Occipital lobe (tissue), 1 donor: ENCODE measurements at regions not wholly inside any gene's neighbourhood (a gene's known extent, or its start where the extent isn't known, plus 50 kb on each side); places are given as distances from the start of the nearest gene placed in this dataset.

Source experiments
- DNase-seq: peaks from one replicate; lab custom pipeline; 2025; lab: John Stamatoyannopoulos, UW

- DNase-seq, result no peak
These were observed 182.8 kb downstream of the PIK3C3 start for GRCh38 chr18:42137693-42138375.

DNA sequence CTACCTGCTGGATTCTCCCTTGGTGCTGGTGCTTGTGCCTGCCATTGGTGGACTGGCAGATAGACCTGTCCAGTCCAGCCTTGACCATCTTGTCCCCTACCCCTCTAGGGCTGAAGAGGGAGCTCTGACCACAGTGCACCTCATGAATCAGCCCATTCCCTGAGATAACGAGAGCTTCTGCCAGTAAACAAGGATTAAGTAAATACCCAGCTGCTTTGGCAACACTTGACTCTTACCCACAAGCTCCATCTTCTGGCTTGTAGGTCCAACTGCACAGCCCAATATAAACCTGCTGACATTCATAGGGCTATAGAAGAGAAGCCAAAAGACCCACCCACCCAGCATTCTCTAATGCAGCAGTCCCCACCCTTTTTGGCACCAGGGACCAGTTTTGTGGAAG is 186.4 kb downstream of the PIK3C3 start:
- no peak for DNase-seq

DNA sequence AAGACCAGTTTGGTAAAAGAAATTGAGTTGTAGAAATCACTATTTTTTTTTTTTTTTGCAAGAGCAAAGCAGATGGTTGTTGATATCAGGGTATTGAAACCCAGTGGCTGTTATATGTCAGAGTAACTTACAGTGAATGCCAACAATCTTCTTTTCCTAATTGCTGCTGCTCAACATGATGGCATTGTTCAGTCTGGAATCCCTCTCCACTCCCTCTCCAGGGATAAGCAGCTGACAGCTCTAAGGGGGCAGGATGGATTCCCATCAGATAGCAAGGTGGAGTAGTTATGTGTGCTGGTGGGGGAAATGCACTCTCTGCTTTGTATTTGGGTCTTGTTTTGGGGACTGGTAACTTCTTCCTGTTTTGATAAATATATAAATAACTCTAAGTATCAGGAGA is 200.0 kb downstream of the PIK3C3 start:
- no peak for DNase-seq

DNA sequence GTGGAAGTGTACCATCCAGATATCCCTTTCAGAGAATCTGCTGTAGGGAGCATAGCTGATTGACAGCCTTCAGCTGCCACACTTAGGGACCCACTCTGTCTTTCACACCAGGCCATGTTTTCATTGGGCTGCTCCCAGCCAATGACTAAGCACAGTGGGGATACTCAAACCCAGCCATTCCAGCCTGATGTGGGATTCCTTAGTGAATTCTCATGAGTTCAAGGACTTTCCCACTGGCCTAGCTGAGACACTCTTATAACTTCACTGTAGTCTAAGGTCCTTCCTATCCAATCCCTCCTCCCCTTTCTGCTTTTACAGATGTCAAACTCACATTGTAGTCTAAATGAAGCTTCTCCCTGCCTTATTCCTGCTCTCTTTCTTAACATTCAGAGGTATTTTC is 201.2 kb downstream of the PIK3C3 start:
- no peak for DNase-seq

DNA sequence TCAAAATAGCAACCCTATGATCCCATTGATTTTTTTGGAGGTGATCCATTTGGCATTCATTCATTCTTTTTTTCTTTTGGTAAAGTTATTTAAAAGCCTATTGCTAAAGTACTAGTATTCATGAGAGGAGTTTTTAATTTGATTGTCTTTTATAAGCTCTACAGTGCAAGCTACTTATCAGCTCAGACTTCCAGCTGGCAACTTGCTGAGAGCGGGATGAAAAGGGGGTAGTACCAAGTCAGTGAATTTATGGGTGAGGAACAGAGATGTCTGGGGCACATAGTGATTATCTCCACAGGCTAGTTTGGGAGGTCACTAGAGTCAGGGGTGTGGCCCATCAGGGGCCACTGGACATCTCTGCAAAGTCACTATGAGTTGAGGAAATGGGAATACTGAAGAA is 202.4 kb downstream of the PIK3C3 start:
- no peak for DNase-seq

DNA sequence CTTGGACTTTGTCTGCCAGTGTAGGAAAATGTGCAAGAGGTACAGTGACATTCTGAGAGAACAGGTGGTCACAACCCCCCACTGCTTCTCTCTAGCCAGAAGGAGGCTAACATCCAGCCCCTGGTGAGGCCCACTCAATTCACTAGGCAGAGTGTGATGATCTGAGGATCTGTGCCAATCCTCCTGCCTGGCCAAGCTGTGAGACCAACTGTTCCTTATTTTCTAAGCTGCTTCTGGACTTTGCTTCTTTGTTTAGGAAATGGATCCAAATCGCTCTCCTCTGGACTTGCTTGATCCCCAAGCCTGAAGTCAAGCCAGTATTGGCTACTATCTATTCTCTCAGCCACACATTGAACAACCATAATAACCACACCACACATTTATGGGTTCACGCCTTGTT is 202.8 kb downstream of the PIK3C3 start:
- DNase-seq, result no peak

DNA sequence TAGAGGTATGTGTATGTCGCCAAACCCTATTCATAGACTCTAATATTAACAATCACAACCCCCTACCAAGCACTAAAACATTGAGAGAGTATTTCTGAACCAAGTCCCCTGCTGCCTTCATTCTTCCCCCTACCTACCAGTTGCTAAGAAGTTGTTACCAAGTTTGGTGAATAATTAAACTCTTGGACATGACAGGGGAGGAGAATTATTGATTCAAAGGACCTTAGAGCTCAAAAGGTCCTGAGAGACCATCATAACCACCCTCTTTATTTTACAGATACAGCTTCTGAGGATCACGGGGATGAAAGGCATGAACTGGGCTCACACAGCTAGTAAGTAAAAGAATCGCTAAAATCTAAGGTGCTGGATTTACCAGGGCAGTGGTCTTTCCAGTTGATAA is 204.1 kb downstream of the PIK3C3 start:
- no peak for DNase-seq

- DNase-seq, result no peak
These were observed 208.3 kb downstream of the PIK3C3 start for GRCh38 chr18:42163321-42163720.

GRCh38 chr18:42164556-42164955 is 209.5 kb downstream of the PIK3C3 start:
- DNase-seq, result no peak

GRCh38 chr18:42165922-42166513 is 211.0 kb downstream of the PIK3C3 start:
- no peak for DNase-seq

- no peak for DNase-seq
These were observed 213.5 kb downstream of the PIK3C3 start for GRCh38 chr18:42168487-42168886.

DNA sequence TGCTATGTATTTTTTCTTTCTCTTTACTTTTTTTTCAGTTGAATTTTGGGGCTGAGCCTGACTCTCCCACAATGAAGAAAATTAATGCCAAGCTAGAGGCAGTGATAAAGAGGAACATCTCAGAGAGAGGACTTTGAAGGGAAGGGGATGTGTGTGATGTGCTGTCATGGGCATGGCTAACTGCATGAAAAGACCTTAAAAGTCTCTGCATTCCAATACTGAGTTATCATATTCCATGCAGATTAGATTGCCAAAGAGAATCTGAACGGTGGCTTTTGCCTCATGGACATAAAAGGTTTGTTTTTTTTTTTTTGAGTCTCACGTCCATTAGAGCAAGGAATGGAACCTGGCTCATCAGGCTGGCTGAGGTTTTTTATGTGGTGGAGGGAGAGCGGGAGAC is 213.9 kb downstream of the PIK3C3 start:
- no peak for DNase-seq

GRCh38 chr18:42174909-42175308 is 219.9 kb downstream of the PIK3C3 start:
- DNase-seq, result no peak

GRCh38 chr18:42176599-42176998 is 221.6 kb downstream of the PIK3C3 start:
- DNase-seq, result no peak

- DNase-seq, result no peak
These were observed 222.4 kb downstream of the PIK3C3 start for GRCh38 chr18:42177390-42177789.

GRCh38 chr18:42178376-42179080 is 223.5 kb downstream of the PIK3C3 start:
- no peak for DNase-seq

DNA sequence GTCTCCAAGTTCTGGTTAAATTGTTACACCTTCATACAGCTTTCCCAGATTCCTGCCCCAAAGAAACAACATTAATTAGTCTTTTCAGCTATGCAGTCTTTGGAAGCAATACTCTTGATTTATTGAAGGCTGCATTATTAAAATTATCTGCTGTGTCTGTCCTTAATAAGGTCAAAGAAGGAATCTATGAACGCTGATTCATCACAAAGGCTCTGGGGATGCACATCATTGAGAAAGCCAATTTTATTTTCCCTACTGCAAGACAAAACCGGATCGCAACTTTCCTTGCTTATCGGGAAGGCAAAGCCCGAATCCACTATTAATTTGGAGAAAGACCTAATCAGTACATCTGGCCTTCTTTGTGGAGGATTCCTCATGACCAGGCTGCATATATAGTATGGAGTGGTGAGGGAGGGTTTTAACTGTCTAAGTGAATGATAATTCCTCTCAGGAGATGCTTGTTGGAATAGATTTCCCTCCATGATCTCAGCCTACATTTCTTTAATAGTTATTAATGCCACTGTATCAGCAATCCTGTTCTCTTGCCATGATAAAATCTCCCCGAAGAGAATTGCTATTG is 224.6 kb downstream of the PIK3C3 start:
- no peak for DNase-seq

DNA sequence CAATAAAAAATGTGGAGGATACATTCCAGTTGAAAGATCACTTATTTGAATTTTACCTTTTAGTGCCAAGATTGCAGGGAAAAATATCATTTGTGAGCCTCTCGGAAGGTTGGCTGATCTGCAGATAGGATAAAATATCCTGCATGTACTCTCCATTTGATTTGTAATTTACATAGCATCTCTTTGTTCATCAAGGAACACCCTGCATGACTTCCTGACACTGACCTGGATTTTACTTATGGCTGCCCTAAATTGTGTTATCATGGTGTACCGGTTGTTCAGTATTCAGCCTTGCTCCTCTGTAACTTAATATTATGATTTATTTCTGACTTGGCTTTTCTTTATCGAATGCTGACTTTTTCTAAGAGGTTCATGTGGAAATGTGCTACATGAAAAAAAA is 226.4 kb downstream of the PIK3C3 start:
- no peak for DNase-seq

GRCh38 chr18:42182728-42183700 is 228.0 kb downstream of the PIK3C3 start:
- DNase-seq, result no peak

DNA sequence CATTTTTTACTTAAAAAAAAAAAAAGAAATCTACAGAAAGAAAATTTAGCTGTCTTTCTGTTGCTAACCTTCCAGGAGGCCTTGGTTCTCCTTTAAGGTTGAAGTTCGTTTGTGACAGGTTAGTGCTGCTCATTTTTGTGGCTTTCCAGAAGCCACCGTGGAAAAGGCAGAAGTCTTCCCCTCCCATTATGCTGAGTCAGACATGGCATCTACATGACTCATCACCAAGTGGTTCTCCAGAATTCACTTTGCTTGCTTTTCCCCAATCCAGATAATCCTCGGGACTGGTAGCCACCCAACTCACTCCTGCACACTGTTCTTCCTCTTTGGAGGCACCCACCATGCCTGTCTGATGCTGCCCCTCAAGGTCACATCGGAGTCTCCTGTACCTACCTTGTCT is 228.7 kb downstream of the PIK3C3 start:
- no peak for DNase-seq

GRCh38 chr18:42184685-42185477 is 229.8 kb downstream of the PIK3C3 start:
- DNase-seq, result no peak
